Right lung (tissue), 2 donors: ENCODE measurements at regions not wholly inside any gene's neighbourhood (a gene's known extent, or its start where the extent isn't known, plus 50 kb on each side); places are given as distances from the start of the nearest gene placed in this dataset.
A peak's percentile ranks its signal among the peaks of the same experiment; 100 is the strongest.
"Not testable (repeated sequence)": the region's sequence is repeated elsewhere in the genome, so short reads cannot be mapped to it uniquely, and the experiment has no call there.

Experiments
- DNase-seq, 2 donors: peaks; one replicate each; pipeline ENCODE4 v3.0.0-alpha.2; 2013

GRCh38 chr5:115751176-115751575 lies 65.3 kb downstream of the CDO1 start:
- no peak for DNase-seq

- DNase-seq, result no peak
Measured at GRCh38 chr5:115749016-115749415, 67.4 kb downstream of the CDO1 start.

- not testable (repeated sequence) for DNase-seq
Measured at GRCh38 chr5:115739245-115739644, 77.2 kb downstream of the CDO1 start.

GRCh38 chr5:115738830-115739229 lies 77.6 kb downstream of the CDO1 start:
- no peak for DNase-seq

GRCh38 chr5:115737452-115737851 lies 79.0 kb downstream of the CDO1 start:
- DNase-seq, result no peak

GRCh38 chr5:115736690-115737005 lies 79.8 kb downstream of the CDO1 start:
- no peak for DNase-seq

- no peak for DNase-seq
Measured at GRCh38 chr5:115736004-115736689, 80.3 kb downstream of the CDO1 start.

GRCh38 chr5:115735108-115735998 lies 81.1 kb downstream of the CDO1 start:
- DNase-seq, result no peak

- no peak for DNase-seq
Measured at GRCh38 chr5:115733607-115734006, 82.9 kb downstream of the CDO1 start.

GRCh38 chr5:115732026-115732425 lies 84.4 kb downstream of the CDO1 start:
- DNase-seq, result no peak

GRCh38 chr5:115725522-115725921 lies 90.9 kb downstream of the CDO1 start:
- no peak for DNase-seq

GRCh38 chr5:115723220-115723619 lies 93.2 kb downstream of the CDO1 start:
- no peak for DNase-seq

- no peak for DNase-seq
Measured at GRCh38 chr5:115720888-115721287, 95.1 kb upstream of the TMED7 start.

GRCh38 chr5:115718927-115719326 lies 93.1 kb upstream of the TMED7 start:
- DNase-seq, result no peak

- no peak for DNase-seq
Measured at GRCh38 chr5:115713408-115713807, 87.6 kb upstream of the TMED7 start.

- DNase-seq, result no peak
Measured at GRCh38 chr5:115709585-115709984, 83.7 kb upstream of the TMED7 start.

- no peak for DNase-seq
Measured at GRCh38 chr5:115708819-115709477, 83.1 kb upstream of the TMED7 start.

- no peak for DNase-seq
Measured at GRCh38 chr5:115703514-115703913, 77.7 kb upstream of the TMED7 start.

- no peak for DNase-seq
Measured at GRCh38 chr5:115702025-115702424, 76.2 kb upstream of the TMED7 start.

- DNase-seq, result no peak
Measured at GRCh38 chr5:115699967-115700366, 74.1 kb upstream of the TMED7 start.

- DNase-seq, result peak; percentile 52 to 54
Measured at GRCh38 chr5:115696141-115696650, 70.4 kb upstream of the TMED7 start.

GRCh38 chr5:115695310-115695880 lies 69.6 kb upstream of the TMED7 start:
- DNase-seq, result peak; percentile 57 to 63
